Stimulated activated CD8-positive, alpha-beta memory T cell treated with anti-CD3 and anti-CD28 coated beads, Interleukin-7, amount 100 ng/mL, for 48 hours (primary cell): ENCODE measurements at regions not wholly inside any gene's neighbourhood (a gene's known extent, or its start where the extent isn't known, plus 50 kb on each side); places are given as distances from the start of the nearest gene placed in this dataset.

Source experiments
- DNase-seq, 2 donors: peaks; one replicate each; pipeline ENCODE4 v3.0.0-alpha.2; 2020; ENCODE audit warnings: low read depth in 1 of 2; ENCODE audit errors: extremely low read depth in 1 of 2

- DNase-seq: no peak
Measured at GRCh38 chr17:27239584-27239983, 54.3 kb upstream of the WSB1 start.

GRCh38 chr17:27240086-27240801 lies 53.7 kb upstream of the WSB1 start:
- DNase-seq: no peak

- no peak for DNase-seq
Measured at GRCh38 chr17:27240802-27241155, 53.1 kb upstream of the WSB1 start.

GRCh38 chr17:27241346-27241946 lies 52.5 kb upstream of the WSB1 start:
- no peak for DNase-seq

GRCh38 chr17:27242951-27243350 lies 51.0 kb upstream of the WSB1 start:
- no peak for DNase-seq

- DNase-seq: no peak
Measured at GRCh38 chr17:27244011-27244410, 49.9 kb upstream of the WSB1 start.
